MM.1S (cell line): ENCODE measurements at regions not wholly inside any gene's neighbourhood (a gene's known extent, or its start where the extent isn't known, plus 50 kb on each side); places are given as distances from the start of the nearest gene placed in this dataset.

Experiments used
- DNase-seq: peaks from one replicate; pipeline ENCODE4 v3.0.0-alpha.2; 2015
- H2AFZ ChIP-seq: fragments of 300-600 bp; sonication (generic); 2 replicates; pipeline ENCODE4 v1.6.0; 2016; ENCODE audit warnings: antibody characterized with exemption, low read length
- H3F3A ChIP-seq: fragments of 300-600 bp; sonication (generic); 2 replicates; pipeline ENCODE4 v1.6.1; 2016; ENCODE audit warnings: mild to moderate bottlenecking, antibody characterized with exemption, low read length, moderate library complexity, mixed read lengths; ENCODE audit not compliant: insufficient read depth
- H3K27ac ChIP-seq: fragments of 300-600 bp; sonication (generic); 2 replicates; pipeline ENCODE4 v1.5.1; 2016; ENCODE audit warnings: mild to moderate bottlenecking, low read length
- H3K27me3 ChIP-seq: fragments of 300-600 bp; sonication (generic); replicated peaks from 2 replicates; pipeline ENCODE4 v1.6.0; 2016; ENCODE audit warnings: low read length; ENCODE audit not compliant: insufficient read depth
- H3K36me3 ChIP-seq: fragments of 300-600 bp; sonication (generic); replicated peaks from 2 replicates; pipeline ENCODE4 v1.6.1; 2016; ENCODE audit warnings: mild to moderate bottlenecking, low read length, mixed read lengths; ENCODE audit not compliant: insufficient read depth
- H3K4me1 ChIP-seq: fragments of 300-600 bp; sonication (generic); 2 replicates; pipeline ENCODE4 v1.6.1; 2016; ENCODE audit warnings: low read length, mixed read lengths
- H3K4me2 ChIP-seq: fragments of 300-600 bp; sonication (generic); 2 replicates; pipeline ENCODE4 v1.6.0; 2016; ENCODE audit warnings: low read depth, low read length
- H3K4me3 ChIP-seq: fragments of 300-600 bp; sonication (generic); 2 replicates; pipeline ENCODE4 v1.5.1; 2016; ENCODE audit warnings: low read length, mixed read lengths
- H3K79me2 ChIP-seq: fragments of 300-600 bp; sonication (generic); 2 replicates; pipeline ENCODE4 v1.6.1; 2016; ENCODE audit warnings: mixed run types, low read length, mixed read lengths
- H3K9ac ChIP-seq: fragments of 300-600 bp; sonication (generic); 2 replicates; pipeline ENCODE4 v1.6.1; 2016; ENCODE audit warnings: low read length, mixed read lengths
- H3K9me2 ChIP-seq: fragments of 300-600 bp; sonication (generic); replicated peaks from 2 replicates; pipeline ENCODE4 v1.6.1; 2016; ENCODE audit warnings: mild to moderate bottlenecking, low read length, mixed read lengths; ENCODE audit not compliant: insufficient read depth
- H3K9me3 ChIP-seq: fragments of 300-600 bp; sonication (generic); replicated peaks from 2 replicates; pipeline ENCODE4 v1.6.1; 2016; ENCODE audit warnings: mild to moderate bottlenecking, low read length, mixed read lengths; ENCODE audit not compliant: insufficient read depth
- H4K20me1 ChIP-seq: fragments of 300-600 bp; sonication (generic); 2 replicates; pipeline ENCODE4 v1.6.1; 2016; ENCODE audit warnings: mild to moderate bottlenecking, low read length, moderate library complexity, mixed read lengths; ENCODE audit not compliant: insufficient read depth
- EZH2 ChIP-seq: fragments of 300-600 bp; sonication (generic); optimal IDR thresholded peaks from 2 replicates; pipeline ENCODE3; 2017; ENCODE audit warnings: low read depth, mild to moderate bottlenecking, antibody characterized with exemption, low read length, mixed read lengths
- EZH2phosphoT487 ChIP-seq: fragments of 300-600 bp; sonication (generic); IDR thresholded peaks from 2 replicates; pipeline ENCODE4 v1.6.1; 2018; ENCODE audit warnings: antibody characterized with exemption, low read length
- TF ChIP-seq, protein P1 (sequence below): fragments of 300-600 bp; sonication (generic); IDR thresholded peaks from 2 replicates; pipeline ENCODE4 v1.5.1; 2016; ENCODE audit warnings: antibody characterized with exemption, low read length, mixed read lengths

GRCh38 chr12:87096082-87096585 lies 839.9 kb upstream of the MGAT4C start:
- H2AFZ ChIP-seq, result no peak overlapping the region
- H3K79me2 ChIP-seq, result no peaks in the 10 kb centered on the region
- no peak for DNase-seq
- no peaks in the 10 kb centered on the region for H3K9me2 ChIP-seq
- H3K9ac ChIP-seq, result no peak overlapping the region
- H4K20me1 ChIP-seq, result no peaks in the 10 kb centered on the region
- no peak overlapping the region for H3K27ac ChIP-seq
- no peaks in the 10 kb centered on the region for H3K27me3 ChIP-seq
- no peak overlapping the region for H3K4me2 ChIP-seq
- no peaks in the 10 kb centered on the region for H3K9me3 ChIP-seq
- H3K4me1 ChIP-seq, result no peaks in the 10 kb centered on the region
- H3K36me3 ChIP-seq, result no peaks in the 10 kb centered on the region
- no peak overlapping the region for H3K4me3 ChIP-seq
- TF ChIP-seq, protein P1, sequence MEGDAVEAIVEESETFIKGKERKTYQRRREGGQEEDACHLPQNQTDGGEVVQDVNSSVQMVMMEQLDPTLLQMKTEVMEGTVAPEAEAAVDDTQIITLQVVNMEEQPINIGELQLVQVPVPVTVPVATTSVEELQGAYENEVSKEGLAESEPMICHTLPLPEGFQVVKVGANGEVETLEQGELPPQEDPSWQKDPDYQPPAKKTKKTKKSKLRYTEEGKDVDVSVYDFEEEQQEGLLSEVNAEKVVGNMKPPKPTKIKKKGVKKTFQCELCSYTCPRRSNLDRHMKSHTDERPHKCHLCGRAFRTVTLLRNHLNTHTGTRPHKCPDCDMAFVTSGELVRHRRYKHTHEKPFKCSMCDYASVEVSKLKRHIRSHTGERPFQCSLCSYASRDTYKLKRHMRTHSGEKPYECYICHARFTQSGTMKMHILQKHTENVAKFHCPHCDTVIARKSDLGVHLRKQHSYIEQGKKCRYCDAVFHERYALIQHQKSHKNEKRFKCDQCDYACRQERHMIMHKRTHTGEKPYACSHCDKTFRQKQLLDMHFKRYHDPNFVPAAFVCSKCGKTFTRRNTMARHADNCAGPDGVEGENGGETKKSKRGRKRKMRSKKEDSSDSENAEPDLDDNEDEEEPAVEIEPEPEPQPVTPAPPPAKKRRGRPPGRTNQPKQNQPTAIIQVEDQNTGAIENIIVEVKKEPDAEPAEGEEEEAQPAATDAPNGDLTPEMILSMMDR, result no peak
- TF ChIP-seq EZH2 (no peak), EZH2phosphoT487 (no peak)
- H3F3A ChIP-seq, result no peaks in the 10 kb centered on the region

DNA sequence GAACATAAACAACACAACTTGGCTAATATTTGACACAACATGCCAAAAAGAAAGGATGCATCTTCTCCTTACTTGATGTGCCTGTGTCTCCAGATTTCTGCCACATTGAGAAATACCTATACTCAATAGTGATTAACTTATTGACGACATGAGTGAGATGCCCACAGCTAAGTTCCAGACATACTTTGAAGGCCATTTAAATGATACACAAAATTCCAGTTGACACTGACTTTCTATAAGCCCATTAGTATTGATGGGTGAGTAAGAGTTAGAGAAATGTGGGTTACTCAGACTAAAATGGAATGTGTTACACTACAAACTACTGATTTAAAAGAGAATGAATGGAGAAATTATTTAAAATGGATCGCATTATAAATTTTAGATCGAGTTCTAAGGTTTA lies 838.2 kb upstream of the MGAT4C start:
- Histone ChIP-seq H3K79me2 (no peaks in the 10 kb centered on the region), H3F3A (no peaks in the 10 kb centered on the region), H3K9me2 (no peaks in the 10 kb centered on the region), H3K4me2 (no peak overlapping the region), H2AFZ (no peak overlapping the region), H3K9ac (no peak overlapping the region), H3K4me3 (no peak overlapping the region), H3K9me3 (no peaks in the 10 kb centered on the region), H3K4me1 (no peaks in the 10 kb centered on the region), H3K27me3 (no peaks in the 10 kb centered on the region), H3K27ac (no peak overlapping the region), H3K36me3 (no peaks in the 10 kb centered on the region), H4K20me1 (no peaks in the 10 kb centered on the region)
- DNase-seq, result no peak
- TF ChIP-seq, protein P1, result no peak
- TF ChIP-seq EZH2phosphoT487 (no peak), EZH2 (no peak)

DNA sequence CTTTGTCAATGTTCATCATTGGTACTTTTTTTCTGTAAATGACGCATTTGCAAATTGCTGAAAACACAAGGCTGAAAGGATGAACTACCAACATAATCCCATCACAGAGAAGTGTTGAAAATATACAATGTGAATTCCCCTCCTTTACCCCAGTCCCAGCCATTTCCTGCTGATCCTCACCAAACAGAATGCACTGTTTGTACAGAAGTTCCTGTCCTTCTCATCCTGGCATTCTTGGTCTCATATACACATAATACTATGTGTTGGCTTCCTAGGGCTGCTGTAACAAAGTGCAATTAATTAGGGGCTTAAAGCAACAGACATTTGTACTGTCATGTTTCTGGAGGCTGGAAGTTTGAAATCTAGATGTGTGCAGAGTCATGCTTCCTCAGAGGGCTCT lies 836.2 kb upstream of the MGAT4C start:
- no peak overlapping the region for H3K27ac ChIP-seq
- H3K9me3 ChIP-seq, result no peaks in the 10 kb centered on the region
- no peaks in the 10 kb centered on the region for H3F3A ChIP-seq
- no peak overlapping the region for H3K9ac ChIP-seq
- H4K20me1 ChIP-seq, result no peaks in the 10 kb centered on the region
- H3K79me2 ChIP-seq, result no peaks in the 10 kb centered on the region
- no peaks in the 10 kb centered on the region for H3K4me1 ChIP-seq
- H3K4me3 ChIP-seq, result no peak overlapping the region
- H3K4me2 ChIP-seq, result no peak overlapping the region
- no peaks in the 10 kb centered on the region for H3K27me3 ChIP-seq
- no peak overlapping the region for H2AFZ ChIP-seq
- no peak for DNase-seq
- H3K9me2 ChIP-seq, result no peaks in the 10 kb centered on the region
- H3K36me3 ChIP-seq, result no peaks in the 10 kb centered on the region
- no peak for TF ChIP-seq EZH2phosphoT487
- TF ChIP-seq, protein P1, result no peak
- TF ChIP-seq EZH2, result no peak
